HG03558 (cell line): ENCODE measurements at regions not wholly inside any gene's neighbourhood (a gene's known extent, or its start where the extent isn't known, plus 50 kb on each side); places are given as distances from the start of the nearest gene placed in this dataset.

Source experiments
- ATAC-seq: cut with Tn5 transposase; IDR thresholded peaks from one replicate; pipeline ENCODE4 v1.9.1; 2021; ENCODE audit warnings: moderate number of reproducible peaks; ENCODE audit not compliant: unreplicated experiment; ENCODE audit errors: extremely low read depth

GRCh38 chrX:124963717-124964116 lies 356.0 kb upstream of the TEX13C start, which contains the start of gene TENM1:
Gene TENM1 (minus strand): TSS chrX:124963817.
- no peak for ATAC-seq

DNA sequence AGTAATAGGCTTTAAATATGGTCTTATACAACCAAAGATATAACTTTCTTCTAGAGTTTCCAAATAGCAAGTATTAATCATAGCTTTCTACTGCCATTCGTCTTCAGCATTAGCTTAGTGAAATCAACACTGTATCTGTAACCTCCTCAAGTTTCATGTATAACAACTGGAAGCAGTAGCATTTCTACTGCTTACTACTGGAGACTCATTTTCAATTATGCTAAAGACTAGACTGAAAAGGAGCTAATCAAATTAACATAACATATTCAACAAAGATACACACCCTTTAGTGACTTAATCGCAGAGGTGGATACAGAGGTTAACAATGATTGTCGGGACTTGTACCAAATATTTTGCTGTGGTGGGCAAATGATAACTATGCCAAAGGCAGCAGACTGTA lies 344.2 kb upstream of the TEX13C start:
- no peak for ATAC-seq

DNA sequence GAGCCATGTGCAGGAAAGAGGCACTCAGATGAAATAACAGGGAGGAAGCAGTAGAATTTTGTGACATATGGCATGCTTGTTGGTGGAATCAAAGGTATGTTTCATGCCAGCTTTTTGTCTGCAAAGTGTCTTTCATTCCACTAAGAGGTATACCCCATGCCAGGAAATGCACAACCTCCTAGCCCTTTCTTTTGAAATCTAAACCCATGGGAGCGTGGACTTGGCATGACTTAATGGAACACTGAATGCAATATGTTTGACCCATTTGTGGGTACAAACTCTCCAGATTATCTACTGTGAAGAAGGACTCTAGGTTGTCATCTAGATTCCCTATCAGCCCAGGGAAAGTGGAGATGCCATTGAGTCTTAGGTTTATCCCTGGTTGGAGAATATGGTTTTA lies 338.3 kb upstream of the TEX13C start:
- ATAC-seq, result no peak

GRCh38 chrX:124984140-124984813 lies 335.4 kb upstream of the TEX13C start:
- ATAC-seq, result no peak

- ATAC-seq, result no peak
These were observed 333.4 kb upstream of the TEX13C start for GRCh38 chrX:124986284-124986683.

- ATAC-seq, result no peak
These were observed 325.9 kb upstream of the TEX13C start for GRCh38 chrX:124993735-124994134.

DNA sequence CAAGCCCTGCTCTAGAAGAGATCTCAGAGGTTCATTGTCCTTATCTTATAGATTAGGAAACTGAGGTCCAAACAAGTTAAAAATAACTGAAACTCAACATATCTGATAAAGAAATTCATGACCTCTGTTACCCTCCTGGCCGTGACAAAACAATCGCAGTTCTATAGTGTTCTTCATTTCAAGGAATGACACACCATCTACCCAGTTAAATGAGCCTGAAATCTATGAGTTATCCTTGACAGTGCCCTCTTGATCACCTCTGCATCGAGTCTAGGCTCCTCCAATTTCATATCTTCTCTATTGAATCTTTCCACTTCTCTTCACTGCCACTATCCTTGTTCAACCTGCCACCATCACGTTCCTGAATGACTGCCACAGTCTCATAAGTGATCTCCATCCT lies 325.3 kb upstream of the TEX13C start:
- ATAC-seq, result no peak

DNA sequence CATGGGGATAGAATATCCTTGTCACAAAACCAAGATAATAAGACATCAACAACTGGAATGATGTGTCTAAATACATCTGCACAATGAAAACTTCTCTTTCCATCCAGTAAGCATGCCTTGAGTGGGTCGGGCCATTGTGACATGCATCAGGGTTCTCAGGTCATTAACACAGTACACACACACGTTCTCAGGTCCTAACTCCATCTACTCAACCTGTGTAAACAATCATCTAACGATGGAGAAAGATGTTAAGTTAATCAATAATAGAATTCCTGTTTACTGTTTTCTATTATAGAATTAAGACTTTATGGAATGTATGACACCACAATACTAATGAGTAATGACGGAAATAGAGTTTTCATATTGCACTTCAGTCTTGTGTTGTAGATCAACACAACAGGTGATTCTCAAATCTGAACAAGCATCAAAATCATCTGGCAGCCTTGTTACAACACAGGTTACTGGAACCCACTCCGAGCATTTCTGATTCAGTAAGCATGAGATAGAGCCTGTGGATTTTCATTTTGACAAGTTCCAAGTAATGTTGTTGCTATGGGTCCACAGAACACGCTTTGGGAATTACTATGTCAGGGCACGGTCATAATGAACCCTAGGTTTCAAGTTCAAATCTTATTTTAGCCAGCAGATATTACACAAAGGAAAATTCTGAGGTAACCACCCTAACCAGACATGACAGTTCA lies 315.8 kb upstream of the TEX13C start:
- ATAC-seq, result no peak

DNA sequence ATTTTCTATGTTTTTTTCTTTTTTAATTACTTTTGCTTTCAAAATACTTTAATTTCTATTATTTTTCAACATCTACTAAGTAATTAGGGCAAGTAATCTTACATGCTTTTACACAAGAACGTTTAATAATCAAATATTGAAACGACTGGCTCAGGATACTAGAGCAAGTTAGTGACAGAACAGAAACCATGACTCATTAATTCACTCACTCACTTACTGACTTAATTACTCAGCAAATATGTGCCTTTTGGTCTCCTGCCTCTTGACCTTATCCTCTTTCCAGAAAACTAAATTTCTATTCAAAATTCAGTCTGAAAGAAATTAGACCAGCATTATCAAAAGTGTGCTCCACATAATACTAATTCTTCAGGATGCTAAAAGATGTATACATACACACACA lies 314.9 kb upstream of the TEX13C start:
- ATAC-seq, result no peak

DNA sequence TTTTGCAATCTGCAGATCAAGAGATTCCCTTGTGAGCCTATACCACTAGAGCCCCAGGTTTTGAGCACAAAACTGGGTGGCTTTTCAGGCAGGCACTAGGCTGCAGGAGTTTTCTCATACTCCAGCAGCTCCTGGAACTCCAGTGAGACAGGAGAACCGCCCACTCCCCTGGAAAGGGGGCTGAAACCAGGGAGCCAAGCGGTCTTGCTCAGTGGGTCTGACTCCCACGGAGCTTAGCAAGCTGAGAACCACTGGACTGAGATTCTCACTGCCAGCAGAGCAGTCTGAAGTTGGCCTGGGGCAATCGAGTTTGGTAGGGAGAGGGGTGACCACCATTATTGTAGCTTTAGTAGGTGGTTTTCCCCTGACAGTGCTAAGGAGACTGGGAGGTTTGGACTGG lies 313.8 kb upstream of the TEX13C start:
- ATAC-seq, result no peak

- ATAC-seq, result no peak
These were observed 313.0 kb upstream of the TEX13C start for GRCh38 chrX:125006704-125007103.

- ATAC-seq, result no peak
These were observed 307.1 kb upstream of the TEX13C start for GRCh38 chrX:125012585-125012984.

DNA sequence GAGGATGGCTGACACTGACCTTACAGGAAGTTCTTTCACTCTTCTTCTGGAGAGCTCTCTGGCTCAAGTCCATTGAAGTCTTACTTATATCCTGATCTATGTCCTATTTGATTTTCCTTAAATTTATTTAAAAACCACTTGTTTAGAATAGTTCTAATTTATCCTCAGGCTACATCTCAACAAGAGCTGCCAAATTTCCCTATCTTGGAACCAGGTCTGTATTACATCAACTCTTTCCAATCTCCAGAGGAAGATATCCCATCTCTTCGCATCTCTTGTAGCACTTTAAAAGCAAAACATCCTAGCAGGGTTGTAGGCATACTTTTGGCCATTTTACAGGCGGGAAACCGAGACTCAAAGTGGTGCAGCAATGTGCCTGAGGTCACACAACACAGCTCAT lies 290.5 kb upstream of the TEX13C start:
- ATAC-seq, result no peak
